Suprapubic skin (tissue), 3 donors: ENCODE measurements at regions not wholly inside any gene's neighbourhood (a gene's known extent, or its start where the extent isn't known, plus 50 kb on each side); places are given as distances from the start of the nearest gene placed in this dataset.

Experiments
- CTCF ChIP-seq, 2 donors: fragments of 200-600 bp in 1 of 2; fragments of 450-650 bp in 1 of 2; sonication (generic) in 1 of 2; IDR thresholded peaks; one replicate each; pipeline ENCODE4 v1.5.1; 2016 to 2019; ENCODE audit warnings: antibody characterized with exemption in 2 of 2, mild to moderate bottlenecking in 1 of 2, moderate library complexity in 1 of 2
- EP300 ChIP-seq: sonication (generic); formaldehyde crosslinking; IDR thresholded peaks from one replicate; pipeline ENCODE4 v1.6.1; 2017; ENCODE audit warnings: antibody characterized with exemption
- POLR2A ChIP-seq, 2 donors: fragments of 450-650 bp; IDR thresholded peaks; one replicate each; pipeline ENCODE4 v1.6.1; 2017; ENCODE audit warnings: antibody characterized with exemption in 2 of 2, mild to moderate bottlenecking in 2 of 2, moderate library complexity in 2 of 2

- TF ChIP-seq CTCF (IDR thresholded peaks at IDR 0.05) (no peak), EP300 (no peak), POLR2A (IDR thresholded peaks at IDR 0.05) (no peak)
Measured at GRCh38 chr4:117626664-117627063, 407.6 kb upstream of the NDST3 start.
